H1 (cell line): ENCODE measurements at regions not wholly inside any gene's neighbourhood (a gene's known extent, or its start where the extent isn't known, plus 50 kb on each side); places are given as distances from the start of the nearest gene placed in this dataset.

Experiments
- CTCF ChIA-PET: fragments of 300-600 bp; sonication (Branson Sonifier 250); formaldehyde crosslinking; loops from one replicate; lab custom pipeline; 2021; ENCODE audit not compliant: partially characterized antibody; lab: Charles Lee
- POLR2A ChIA-PET: fragments of 300-600 bp; sonication (Branson Sonifier 250); formaldehyde crosslinking; loops from one replicate; lab custom pipeline; 2021; ENCODE audit warnings: inconsistent platforms; ENCODE audit not compliant: partially characterized antibody; lab: Charles Lee
- DNase-seq, 2 experiments: peaks; one replicate each; pipeline versions ENCODE4 v3.0.0 to v3.0.0-alpha.2; 2010 to 2022; ENCODE audit warnings: low spot score in 2 of 2, low read depth in 1 of 2, mixed read lengths in 1 of 2
- FAIRE-seq: peaks from 2 replicates; lab custom pipeline; 2011; peaks lifted over from hg19 to GRCh38; lab: Jason Lieb, UNC
- H2AFZ ChIP-seq: 2 replicates; pipeline ENCODE4 v1.8.1; 2012; ENCODE audit warnings: low read length, inconsistent platforms
- H2AK5ac ChIP-seq: 2 replicates; pipeline ENCODE4 v1.6.1; 2013; ENCODE audit warnings: low read depth, low read length
- H2BK120ac ChIP-seq: replicated peaks from 2 replicates; pipeline ENCODE3; 2013; ENCODE audit warnings: low read depth, low read length, inconsistent platforms
- H2BK12ac ChIP-seq: 2 replicates; pipeline ENCODE4 v1.6.1; 2013; ENCODE audit warnings: low read depth, low read length
- H2BK15ac ChIP-seq: 2 replicates; pipeline ENCODE4 v1.6.1; 2013; ENCODE audit warnings: low read length
- H2BK20ac ChIP-seq: 2 replicates; pipeline ENCODE4 v1.6.1; 2013; ENCODE audit warnings: low read length
- H2BK5ac ChIP-seq: 2 replicates; pipeline ENCODE4 v1.6.1; 2013; ENCODE audit warnings: low read depth, low read length
- H3K14ac ChIP-seq: 2 replicates; pipeline ENCODE4 v1.6.1; 2013; ENCODE audit warnings: inconsistent platforms; ENCODE audit not compliant: insufficient read length
- H3K18ac ChIP-seq: 2 replicates; pipeline ENCODE4 v1.6.1; 2013; ENCODE audit warnings: low read length; ENCODE audit errors: extremely low read depth
- H3K23ac ChIP-seq: 2 replicates; pipeline ENCODE4 v1.6.1; 2013; ENCODE audit warnings: inconsistent platforms; ENCODE audit not compliant: insufficient read length
- H3K23me2 ChIP-seq: 2 replicates; pipeline ENCODE4 v1.6.1; 2013; ENCODE audit warnings: low read depth, low read length
- H3K27ac ChIP-seq: 2 replicates; pipeline ENCODE4 v1.6.1; 2011; ENCODE audit warnings: low read depth, low read length, inconsistent platforms
- H3K27me3 ChIP-seq, 4 experiments: replicated peaks in 1 of 4; 1 replicate in 1 of 4; 2 replicates in 3 of 4; pipeline versions ENCODE4 v1.6.1 to v1.8.1; 2011 to 2013; ENCODE audit warnings: low read length in 3 of 4, mild to moderate bottlenecking in 3 of 4, inconsistent platforms in 2 of 4, mixed read lengths in 2 of 4, moderate library complexity in 1 of 4; ENCODE audit not compliant: control insufficient read depth in 3 of 4, insufficient read depth in 3 of 4; ENCODE audit errors: extremely low read depth in 1 of 4
- H3K36me3 ChIP-seq, 4 experiments: 2 replicates each; pipeline versions ENCODE4 v1.6.1 to v1.8.1; 2011 to 2013; ENCODE audit warnings: mild to moderate bottlenecking in 4 of 4, low read length in 3 of 4, moderate library complexity in 2 of 4, control low read depth in 1 of 4, inconsistent platforms in 1 of 4; ENCODE audit not compliant: insufficient read depth in 4 of 4, control insufficient read depth in 2 of 4
- H3K4ac ChIP-seq: replicated peaks from 2 replicates; pipeline ENCODE3; 2013; ENCODE audit warnings: low read length, low read depth, mixed read lengths, inconsistent platforms; ENCODE audit not compliant: insufficient read length
- H3K4me1 ChIP-seq, 4 experiments: replicated peaks in 1 of 4; 1 replicate in 1 of 4; 2 replicates in 3 of 4; pipeline versions ENCODE4 v1.6.1 to v1.8.1; 2011 to 2013; ENCODE audit warnings: low read length in 3 of 4, inconsistent platforms in 2 of 4, mixed read lengths in 1 of 4; ENCODE audit not compliant: insufficient read depth in 4 of 4, control insufficient read depth in 3 of 4
- H3K4me2 ChIP-seq, 2 experiments: 2 replicates each; pipeline versions ENCODE4 v1.6.1 to v1.8.1; 2011 to 2013; ENCODE audit warnings: low read depth in 2 of 2, low read length in 2 of 2, control low read depth in 1 of 2, inconsistent platforms in 1 of 2, mild to moderate bottlenecking in 1 of 2; ENCODE audit not compliant: insufficient read depth in 1 of 2
- H3K4me3 ChIP-seq, 4 experiments: fragments of 200-600, 300-600 bp in 1 of 4; sonication (generic), shearing (Covaris generic), sonication (Bioruptor Twin) in 1 of 4; 2 replicates each; pipeline versions ENCODE4 v1.5.1 to v1.8.1; 2011 to 2016; ENCODE audit warnings: low read length in 4 of 4, low read depth in 3 of 4, control low read depth in 2 of 4, inconsistent platforms in 2 of 4, mild to moderate bottlenecking in 2 of 4, mixed read lengths in 1 of 4, moderate library complexity in 1 of 4; ENCODE audit not compliant: insufficient read depth in 2 of 4; ENCODE audit errors: extremely low read depth in 1 of 4
- H3K56ac ChIP-seq: replicated peaks from 2 replicates; pipeline ENCODE3; 2013; ENCODE audit warnings: low read depth, mild to moderate bottlenecking, mixed read lengths, low read length, inconsistent platforms; ENCODE audit not compliant: insufficient read length
- H3K79me1 ChIP-seq: 2 replicates; pipeline ENCODE4 v1.6.1; 2013; ENCODE audit warnings: low read depth, low read length, control low read depth
- H3K79me2 ChIP-seq, 2 experiments: 2 replicates each; pipeline versions ENCODE4 v1.6.1 to v1.8.1; 2012 to 2013; ENCODE audit warnings: low read length in 2 of 2, mild to moderate bottlenecking in 2 of 2, inconsistent platforms in 1 of 2; ENCODE audit not compliant: insufficient read depth in 2 of 2, control insufficient read depth in 1 of 2
- H3K9ac ChIP-seq, 4 experiments: replicated peaks in 1 of 4; 1 replicate in 1 of 4; 2 replicates in 3 of 4; pipeline versions ENCODE4 v1.6.1 to v1.8.1; 2011 to 2013; ENCODE audit warnings: low read depth in 3 of 4, low read length in 3 of 4, control low read depth in 2 of 4, mild to moderate bottlenecking in 2 of 4, moderate library complexity in 2 of 4, inconsistent platforms in 1 of 4; ENCODE audit errors: extremely low read depth in 1 of 4
- H3K9me3 ChIP-seq, 2 experiments: 2 replicates each; pipeline versions ENCODE4 v1.6.1 to v1.8.1; 2012 to 2013; ENCODE audit warnings: mild to moderate bottlenecking in 2 of 2, moderate library complexity in 2 of 2, control low read depth in 1 of 2, inconsistent platforms in 1 of 2, low read depth in 1 of 2, low read length in 1 of 2, mixed read lengths in 1 of 2; ENCODE audit not compliant: insufficient read depth in 2 of 2
- H4K20me1 ChIP-seq, 2 experiments: replicated peaks in 1 of 2; 2 replicates each; pipeline versions ENCODE3 to v1.8.1; 2011 to 2013; ENCODE audit warnings: inconsistent platforms in 2 of 2, low read length in 2 of 2, mild to moderate bottlenecking in 1 of 2; ENCODE audit not compliant: insufficient read depth in 2 of 2, control insufficient read depth in 1 of 2
- H4K5ac ChIP-seq: 2 replicates; pipeline ENCODE4 v1.6.1; 2013; ENCODE audit warnings: low read length, low read depth, mixed read lengths, inconsistent platforms; ENCODE audit not compliant: insufficient read length
- H4K8ac ChIP-seq: 2 replicates; pipeline ENCODE4 v1.8.0; 2013; ENCODE audit warnings: mild to moderate bottlenecking, moderate library complexity, low read length, inconsistent platforms; ENCODE audit not compliant: insufficient read depth; ENCODE audit errors: extremely low read depth
- H4K91ac ChIP-seq: replicated peaks from 2 replicates; pipeline ENCODE3; 2013; ENCODE audit warnings: low read length, mixed read lengths, inconsistent platforms; ENCODE audit not compliant: insufficient read length
- BACH1 ChIP-seq: IDR thresholded peaks from 2 replicates; pipeline ENCODE4 v1.6.1; 2012; ENCODE audit warnings: low read length, improper control_type of control experiment
- BCL11A ChIP-seq, 2 experiments: IDR thresholded peaks; one replicate each; pipeline ENCODE4 v1.6.1; 2011; ENCODE audit warnings: low read depth in 2 of 2, low read length in 2 of 2, mild to moderate bottlenecking in 2 of 2
- CEBPB ChIP-seq: IDR thresholded peaks from 2 replicates; pipeline ENCODE4 v1.6.1; 2012; ENCODE audit warnings: low read depth, low read length
- GABPA ChIP-seq: IDR thresholded peaks from 2 replicates; pipeline ENCODE4 v1.6.1; 2011; ENCODE audit warnings: mild to moderate bottlenecking, low read length, moderate library complexity, borderline replicate concordance; ENCODE audit not compliant: insufficient read depth
- NANOG ChIP-seq: IDR thresholded peaks from 2 replicates; pipeline ENCODE4 v1.6.1; 2011; ENCODE audit warnings: low read length, low read depth, mild to moderate bottlenecking, inconsistent platforms; ENCODE audit not compliant: insufficient read depth, poor library complexity, severe bottlenecking
- POU5F1 ChIP-seq: IDR thresholded peaks from 2 replicates; pipeline ENCODE4 v1.6.1; 2011; ENCODE audit warnings: low read depth, mild to moderate bottlenecking, low read length, moderate library complexity
- RBBP5 ChIP-seq: IDR thresholded peaks from 2 replicates; pipeline ENCODE4 v1.7.1; 2012; ENCODE audit warnings: low read depth, mild to moderate bottlenecking, inconsistent platforms, low read length, moderate library complexity, borderline replicate concordance
- RFX5 ChIP-seq: IDR thresholded peaks from 2 replicates; pipeline ENCODE4 v1.6.1; 2011; ENCODE audit warnings: low read depth, low read length, improper control_type of control experiment, borderline replicate concordance
- USF2 ChIP-seq: IDR thresholded peaks from 2 replicates; pipeline ENCODE4 v1.6.1; 2011; ENCODE audit warnings: low read length, improper control_type of control experiment
- WGBS, 2 experiments: shearing (Covaris generic) in 1 of 2; methylation state at CpG; one replicate each; pipeline versions ENCODE4 v1.1.6 to v1.1.7; 2013 to 2015; ENCODE audit warnings: low lambda C conversion rate in 2 of 2, mixed read lengths in 2 of 2, inconsistent platforms in 1 of 2, low coverage in 1 of 2, missing lambda C conversion rate in 1 of 2; ENCODE audit not compliant: insufficient replicate concordance in 2 of 2, insufficient coverage in 1 of 2, insufficient read length in 1 of 2; ENCODE audit errors: extremely low coverage in 1 of 2, missing lambda C conversion rate in 1 of 2; 5-methylcytosine and 5-hydroxymethylcytosine counted together
- TF ChIP-seq, protein P1 (sequence below): IDR thresholded peaks from 2 replicates; pipeline ENCODE4 v1.6.1; 2012; ENCODE audit warnings: low read length, inconsistent platforms

GRCh38 chr6:93799226-93799625 lies 379.9 kb upstream of the EPHA7 start:
- no peak overlapping the region for H3K4ac ChIP-seq
- 92% methylated on average over 3 of the region's 3 CpGs; no CpG with 5 or more reads in 1 of the 2 experiments for WGBS, 2 experiments
- no peak for FAIRE-seq
- H3K79me2 ChIP-seq, result no peaks in the 10 kb centered on the region
- no peaks in the 10 kb centered on the region for H4K20me1 ChIP-seq
- no peaks in the 10 kb centered on the region for H3K36me3 ChIP-seq
- no peaks in the 10 kb centered on the region for H3K79me1 ChIP-seq
- H2BK15ac ChIP-seq, result no peak overlapping the region
- H3K4me3 ChIP-seq, result no peak overlapping the region
- H3K23me2 ChIP-seq, result no peaks in the 10 kb centered on the region
- no peak overlapping the region for H3K9ac ChIP-seq
- H2AFZ ChIP-seq, result no peak overlapping the region
- no peak overlapping the region for H3K18ac ChIP-seq
- no peak overlapping the region for H4K8ac ChIP-seq
- H3K23ac ChIP-seq, result no peak overlapping the region
- H4K91ac ChIP-seq, result no peak overlapping the region
- H2BK120ac ChIP-seq, result no peak overlapping the region
- H2BK5ac ChIP-seq, result no peak overlapping the region
- H3K4me2 ChIP-seq, result no peak overlapping the region
- POLR2A ChIA-PET, result interaction anchor here (1.5 kb wide), 1 partner anchor 13 kb away, joined by 5 read pairs; no protein-coding TSS in a partner anchor
- H3K56ac ChIP-seq, result no peak overlapping the region
- H3K27ac ChIP-seq, result no peak overlapping the region
- peaks cover 0 to 6% (median 3%) of the 10 kb centered on the region in 4 experiments; a peak in 4 of 7 replicates for H3K4me1 ChIP-seq
- no peaks in the 10 kb centered on the region for H3K27me3 ChIP-seq
- TF ChIP-seq, protein P1, sequence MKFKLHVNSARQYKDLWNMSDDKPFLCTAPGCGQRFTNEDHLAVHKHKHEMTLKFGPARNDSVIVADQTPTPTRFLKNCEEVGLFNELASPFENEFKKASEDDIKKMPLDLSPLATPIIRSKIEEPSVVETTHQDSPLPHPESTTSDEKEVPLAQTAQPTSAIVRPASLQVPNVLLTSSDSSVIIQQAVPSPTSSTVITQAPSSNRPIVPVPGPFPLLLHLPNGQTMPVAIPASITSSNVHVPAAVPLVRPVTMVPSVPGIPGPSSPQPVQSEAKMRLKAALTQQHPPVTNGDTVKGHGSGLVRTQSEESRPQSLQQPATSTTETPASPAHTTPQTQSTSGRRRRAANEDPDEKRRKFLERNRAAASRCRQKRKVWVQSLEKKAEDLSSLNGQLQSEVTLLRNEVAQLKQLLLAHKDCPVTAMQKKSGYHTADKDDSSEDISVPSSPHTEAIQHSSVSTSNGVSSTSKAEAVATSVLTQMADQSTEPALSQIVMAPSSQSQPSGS, result no peak
- TF ChIP-seq POU5F1 (no peak), GABPA (no peak), RBBP5 (no peak), CEBPB (no peak), NANOG (no peak), BCL11A (IDR thresholded peaks at IDR 0.05; ENCODE audit: low read depth in 2 of 2, low read length in 2 of 2) (no peak), RFX5 (no peak), USF2 (no peak), BACH1 (no peak)
- H4K5ac ChIP-seq, result no peak overlapping the region
- CTCF ChIA-PET, result no interaction called here
- no peak overlapping the region for H2BK12ac ChIP-seq
- H3K9me3 ChIP-seq, result no peaks in the 10 kb centered on the region
- no peak for DNase-seq
- no peak overlapping the region for H2AK5ac ChIP-seq
- H2BK20ac ChIP-seq, result no peak overlapping the region
- H3K14ac ChIP-seq, result no peak overlapping the region
